Stimulated activated CD8-positive, alpha-beta memory T cell treated with anti-CD3 and anti-CD28 coated beads, Interleukin-12 subunit alpha, Interleukin-12 subunit beta, amount 100 ng/mL, for 4 hours (primary cell): ENCODE measurements at regions not wholly inside any gene's neighbourhood (a gene's known extent, or its start where the extent isn't known, plus 50 kb on each side); places are given as distances from the start of the nearest gene placed in this dataset.

Source experiments
- DNase-seq: peaks from one replicate; pipeline ENCODE4 v3.0.0-alpha.2; 2020; ENCODE audit warnings: low read depth

DNA sequence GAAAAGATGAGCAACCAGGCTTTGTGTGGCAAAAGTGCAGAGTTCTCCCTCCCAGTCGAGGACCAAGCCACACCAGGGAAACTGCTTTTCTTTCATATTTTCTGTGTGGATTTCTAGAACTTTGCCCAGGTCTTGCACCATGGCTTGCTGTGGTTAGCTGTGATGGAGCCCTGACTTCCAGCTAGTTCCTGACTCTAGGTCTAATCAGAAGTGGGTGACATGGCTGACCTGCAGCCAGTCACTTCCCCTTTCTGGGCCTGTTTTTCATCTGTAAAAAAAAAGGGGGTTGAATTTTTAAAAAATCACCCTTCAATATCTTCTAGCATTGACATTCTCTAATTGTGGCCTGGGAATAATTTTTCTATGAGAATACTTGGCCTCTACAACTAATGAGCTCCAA is 491.2 kb upstream of the USP24 start:
- no peak for DNase-seq

DNA sequence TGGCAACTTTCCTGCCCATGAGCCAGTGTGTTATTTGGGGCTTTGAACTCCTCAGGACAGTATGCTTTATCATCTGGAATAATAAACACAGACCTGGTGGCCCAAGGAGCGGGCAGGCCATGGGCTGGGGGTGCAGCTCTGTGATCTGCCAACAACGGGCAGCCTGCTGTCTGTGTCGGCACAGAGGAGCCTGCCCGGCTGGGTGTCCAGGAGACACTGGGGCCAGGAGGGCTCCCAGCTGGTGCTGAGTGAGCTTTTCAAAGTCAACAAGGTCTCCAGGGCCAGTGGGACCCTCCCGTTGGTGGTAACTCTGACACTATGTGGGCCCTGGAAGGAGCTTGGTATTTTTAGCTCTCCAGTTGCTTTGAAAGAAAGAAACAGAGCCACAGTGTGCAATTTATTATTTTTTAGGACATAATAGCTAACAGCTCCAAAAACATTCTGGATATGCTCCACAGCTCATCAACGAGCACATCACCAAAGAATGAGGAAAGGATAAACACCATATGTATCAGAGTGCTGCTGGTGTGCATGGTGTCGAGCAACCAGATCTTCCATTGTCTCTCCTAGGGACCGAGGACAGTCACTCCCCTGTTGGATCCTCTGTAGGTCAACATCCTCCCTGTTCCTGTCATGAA is 488.7 kb upstream of the USP24 start:
- no peak for DNase-seq

DNA sequence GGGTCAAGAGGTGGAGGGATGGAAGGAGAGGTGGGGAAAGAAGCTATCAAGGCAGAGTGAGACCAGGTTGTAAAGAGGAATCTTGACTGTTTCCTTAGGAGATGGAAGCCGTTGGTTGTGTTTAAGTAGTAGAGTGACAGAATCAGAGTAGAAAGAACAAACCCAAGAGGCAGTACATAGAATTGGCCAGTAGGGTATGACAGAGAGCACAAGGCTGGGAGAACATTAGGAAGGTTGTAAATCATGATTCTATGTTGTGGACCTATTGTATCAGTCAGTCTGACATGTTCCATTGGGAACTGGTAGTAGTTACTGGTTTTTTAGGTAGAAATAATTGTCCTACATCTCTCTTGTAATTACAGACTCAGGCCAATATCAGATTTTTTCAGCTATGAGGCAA is 486.9 kb upstream of the USP24 start:
- DNase-seq: no peak

DNA sequence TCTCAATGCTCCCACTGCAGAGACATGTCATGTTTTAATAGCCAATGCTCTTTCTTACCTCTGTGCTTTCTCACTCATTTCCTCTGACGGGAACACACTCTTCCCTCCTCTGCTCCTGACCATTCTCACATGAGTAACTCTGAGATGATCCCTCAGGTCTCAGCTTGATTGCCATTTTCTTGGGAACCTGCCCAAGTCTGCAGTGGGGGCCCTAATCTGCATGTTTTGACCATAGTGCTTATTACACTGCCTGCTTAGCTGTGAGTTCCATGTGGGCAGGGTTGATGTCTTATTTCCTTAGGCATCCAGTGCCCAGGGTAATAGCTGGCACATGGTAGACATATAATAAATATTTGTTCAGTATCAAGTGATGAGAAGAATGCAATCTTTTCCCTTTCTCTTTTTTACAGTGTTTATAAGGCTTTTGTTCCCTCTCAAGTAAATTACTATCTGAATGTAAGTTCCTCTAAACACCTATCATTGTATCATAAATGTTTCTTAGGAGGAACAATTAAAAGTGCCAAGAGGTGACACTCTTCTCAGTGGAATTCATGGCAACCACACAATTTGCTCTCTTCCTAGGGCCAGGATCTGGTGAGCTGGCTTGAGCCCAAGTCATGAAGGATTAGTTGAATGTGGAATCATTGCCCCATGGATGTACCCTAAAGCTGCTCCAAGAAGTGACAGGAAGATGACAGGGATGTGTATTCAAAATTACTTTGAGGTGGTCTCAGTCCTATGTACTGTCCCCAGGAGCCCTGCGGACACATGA is 485.4 kb upstream of the USP24 start:
- DNase-seq: no peak

DNA sequence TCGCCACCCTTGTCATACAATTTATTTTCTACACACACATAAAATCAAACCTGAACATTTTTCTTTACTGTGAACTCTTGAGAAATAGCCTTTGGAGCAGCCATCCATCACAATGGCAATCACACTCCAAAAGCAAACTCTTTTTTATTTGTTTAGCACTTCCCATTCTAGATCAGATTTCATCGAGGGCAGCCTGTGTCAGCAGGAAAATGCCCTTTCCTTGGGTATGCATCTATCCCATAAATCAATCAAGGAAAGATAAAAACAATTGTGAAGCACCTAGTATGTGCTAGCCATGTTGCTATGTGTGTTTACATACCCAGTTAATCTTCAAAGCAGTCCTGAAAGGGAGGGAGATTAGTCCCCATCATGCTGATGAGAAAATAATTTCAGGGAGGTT is 484.1 kb upstream of the USP24 start:
- no peak for DNase-seq

DNA sequence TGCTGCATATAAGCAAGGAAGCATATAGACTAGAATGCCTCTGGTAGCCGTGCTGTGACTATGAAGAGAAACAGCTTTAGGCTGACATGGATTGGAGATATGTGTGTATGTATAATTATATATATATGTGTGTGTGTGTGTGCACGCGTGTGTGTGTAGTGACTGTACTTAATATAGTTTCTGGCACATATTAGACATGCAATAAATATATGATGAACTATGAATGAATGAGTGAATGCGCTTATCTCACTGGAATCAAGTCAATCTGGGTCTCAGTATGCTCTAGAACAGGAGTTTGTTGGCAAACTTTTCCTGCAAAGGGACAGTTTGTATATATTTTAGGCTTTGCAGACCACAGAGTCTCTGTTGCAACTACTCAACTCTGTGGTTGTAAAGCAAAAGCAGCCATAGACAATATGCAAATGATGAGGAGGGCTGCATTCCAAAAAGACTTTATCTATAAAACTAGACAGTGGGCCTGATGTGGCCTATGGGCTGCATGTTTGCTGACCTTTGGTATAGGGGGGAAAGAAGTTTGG is 482.9 kb upstream of the USP24 start:
- no peak for DNase-seq

DNA sequence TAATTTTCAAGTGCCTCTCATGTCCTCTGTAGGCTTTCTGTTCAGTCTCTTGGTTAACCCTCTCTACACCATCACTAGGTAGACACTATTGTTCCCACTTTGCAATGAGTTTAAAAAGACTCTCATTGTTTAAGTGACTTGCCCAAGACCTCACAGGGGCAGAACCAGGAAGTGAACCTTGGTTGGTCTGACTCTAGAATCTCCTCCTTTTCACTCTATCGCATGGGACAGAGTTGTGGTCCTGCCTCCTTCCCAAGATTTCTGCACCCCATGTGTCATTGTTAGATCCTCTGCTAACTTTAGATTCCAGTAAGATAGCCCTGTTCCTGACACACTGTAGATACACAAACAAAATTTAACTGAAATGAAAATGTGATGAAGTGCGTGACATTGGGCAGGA is 481.7 kb upstream of the USP24 start:
- no peak for DNase-seq

DNA sequence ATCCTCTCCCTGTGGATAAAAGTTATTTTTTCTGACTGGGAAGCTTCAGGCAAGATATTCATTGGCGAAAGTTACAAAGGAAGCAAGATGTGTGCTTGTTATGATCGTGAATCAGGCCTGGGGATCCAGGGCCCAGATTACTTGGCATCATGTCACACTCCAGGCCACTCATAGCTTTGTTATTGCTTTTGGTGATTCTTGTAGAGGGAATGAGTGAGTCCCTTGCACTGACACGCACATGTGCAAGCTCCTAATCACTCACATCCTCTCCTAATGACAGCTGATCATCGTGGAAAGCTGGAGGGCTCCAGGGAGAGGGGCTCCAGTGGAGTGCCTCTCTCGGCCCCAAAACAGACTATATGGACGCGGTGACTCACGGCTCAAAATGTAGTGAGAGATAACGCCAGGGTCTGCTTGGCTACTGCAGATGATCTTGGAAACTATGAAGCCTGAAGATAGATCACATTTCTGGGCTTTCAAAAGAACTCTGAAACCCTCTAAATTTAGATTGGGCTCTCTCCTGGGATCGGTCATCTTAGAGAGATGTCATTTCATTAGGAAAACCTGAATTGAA is 481.1 kb upstream of the USP24 start:
- DNase-seq: no peak

DNA sequence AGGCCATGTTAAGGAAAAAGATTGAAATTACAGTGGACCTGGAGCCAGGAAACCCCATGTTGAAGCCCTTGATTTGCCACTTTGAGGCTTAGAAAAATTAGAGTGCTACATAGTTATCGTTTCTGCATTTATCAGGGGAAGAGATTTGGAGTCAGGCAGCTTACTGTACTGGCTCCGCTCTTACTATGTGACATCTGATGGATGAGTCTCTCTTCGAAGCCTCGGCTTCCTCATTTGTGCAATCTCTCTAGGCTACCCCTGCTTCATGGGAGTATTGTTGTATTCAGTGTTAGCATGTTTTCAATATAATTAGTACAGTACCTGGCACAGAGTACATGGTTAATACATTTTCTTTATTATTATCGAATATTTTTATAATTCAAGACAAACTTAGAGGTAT is 480.4 kb upstream of the USP24 start:
- no peak for DNase-seq

DNA sequence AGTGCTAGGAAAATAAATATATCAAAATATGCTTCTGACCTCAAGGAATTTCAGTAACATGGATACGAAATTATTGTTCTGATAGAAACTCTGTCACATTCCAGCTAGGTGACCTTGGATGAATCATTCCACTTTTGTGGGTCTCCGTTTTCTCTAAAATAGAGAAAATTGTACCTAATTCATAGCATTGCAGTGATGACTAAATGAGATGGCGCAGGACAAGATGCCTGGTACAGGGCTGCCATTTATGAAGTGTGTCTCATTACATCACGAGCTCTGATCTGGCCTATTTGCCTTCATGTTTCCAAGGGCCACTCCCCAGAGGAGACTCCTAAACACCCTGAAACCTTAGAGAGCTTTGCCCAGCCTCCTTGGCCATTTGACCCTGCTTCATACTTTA is 480.0 kb upstream of the USP24 start:
- no peak for DNase-seq

DNA sequence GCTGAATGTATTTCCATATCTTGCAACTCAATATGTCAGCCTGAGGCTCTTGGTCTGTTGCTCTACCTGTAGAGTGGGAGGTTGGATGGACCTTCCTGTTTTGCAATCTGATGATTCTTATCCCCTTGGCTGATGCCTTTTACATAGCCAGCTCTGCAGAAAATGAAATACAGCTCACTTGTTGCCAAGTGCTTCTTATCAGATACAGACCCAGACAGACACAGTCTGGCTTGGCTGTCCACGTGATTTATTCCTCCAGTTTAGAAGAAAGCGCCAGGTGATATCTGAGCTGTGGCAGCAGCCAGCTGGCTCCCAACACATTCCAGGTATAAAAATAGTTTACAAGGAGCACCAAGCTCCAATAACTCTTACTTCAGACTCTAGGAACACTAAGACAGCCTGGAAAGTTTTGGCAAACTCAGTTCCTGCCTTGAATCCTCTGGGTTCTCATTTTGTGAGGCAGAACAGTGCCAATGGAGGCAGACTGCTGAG is 479.2 kb upstream of the USP24 start:
- no peak for DNase-seq

DNA sequence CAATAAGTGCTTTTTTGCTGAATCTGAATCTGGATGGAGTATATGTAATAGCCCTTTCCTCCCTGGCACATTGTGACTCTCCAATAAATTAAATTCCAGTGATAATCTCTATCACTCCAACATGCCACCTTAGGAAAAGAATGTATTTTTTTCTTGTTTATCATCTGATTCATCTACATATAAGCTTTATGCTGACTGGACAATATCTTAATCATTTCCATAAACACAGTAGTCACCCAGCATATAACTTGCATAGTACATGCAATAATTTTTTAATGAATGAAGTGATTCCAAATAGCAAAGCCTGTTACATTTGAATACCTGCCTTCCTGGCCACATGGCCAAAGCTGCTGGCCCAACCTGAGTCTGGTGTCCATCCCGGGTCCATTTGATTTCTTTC is 477.6 kb upstream of the USP24 start:
- DNase-seq: no peak

DNA sequence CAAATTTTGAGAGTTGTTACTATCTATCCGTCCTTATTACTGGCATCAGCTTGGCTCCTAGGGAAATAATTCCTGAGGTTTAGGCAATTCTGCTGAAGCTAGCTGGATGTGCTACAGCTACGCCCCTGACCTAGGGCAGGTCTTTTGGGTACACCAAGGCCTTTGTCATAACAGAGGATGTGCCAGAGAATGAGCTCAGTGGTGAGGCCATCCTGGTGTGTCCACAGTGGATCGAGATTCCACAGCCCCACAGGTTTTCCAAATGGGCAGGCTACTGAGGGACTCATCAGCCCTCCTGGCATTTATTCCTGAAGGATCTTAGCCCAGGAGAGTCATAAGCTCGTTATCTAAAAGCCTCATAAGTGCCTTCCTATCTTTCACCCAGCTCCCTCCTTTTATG is 475.2 kb upstream of the USP24 start:
- DNase-seq: no peak

DNA sequence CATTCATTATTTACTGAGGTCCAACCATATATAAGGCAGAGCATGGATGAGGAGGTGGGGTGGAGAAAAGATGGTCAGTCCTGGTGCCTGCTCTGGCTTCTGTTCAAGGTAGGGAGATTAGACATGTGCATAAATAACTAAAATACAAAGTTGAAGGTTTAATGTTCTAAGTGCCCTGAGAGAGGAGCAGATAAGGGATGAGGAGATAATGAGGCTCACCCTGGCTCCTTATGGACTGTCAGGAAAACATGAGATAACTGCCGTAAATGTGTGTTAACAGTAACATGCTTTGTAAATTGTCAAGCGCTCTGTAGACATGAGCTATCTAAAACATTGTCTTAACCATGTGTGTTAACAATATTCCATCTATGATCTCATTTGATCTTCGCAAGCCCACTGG is 474.6 kb upstream of the USP24 start:
- no peak for DNase-seq

DNA sequence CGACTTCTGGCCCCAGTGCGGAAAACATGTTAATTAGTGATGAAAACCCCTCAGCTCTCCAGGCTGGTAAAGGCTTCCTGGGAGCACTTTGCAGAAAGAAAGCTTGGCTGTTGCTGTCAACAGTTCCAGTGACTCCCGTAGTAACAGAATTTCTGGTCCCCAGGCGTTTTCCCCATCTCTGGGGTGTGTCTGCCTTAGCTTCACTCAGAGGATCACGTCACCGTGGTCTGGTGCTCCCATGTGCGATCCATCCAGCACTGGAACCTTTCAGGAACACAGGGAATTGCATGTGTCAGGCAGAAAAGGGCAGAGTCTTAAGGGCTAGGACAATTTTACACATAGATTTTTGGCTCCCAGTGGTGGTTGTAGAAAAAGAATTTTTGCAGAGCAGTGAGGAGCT is 470.4 kb upstream of the USP24 start:
- DNase-seq: no peak

DNA sequence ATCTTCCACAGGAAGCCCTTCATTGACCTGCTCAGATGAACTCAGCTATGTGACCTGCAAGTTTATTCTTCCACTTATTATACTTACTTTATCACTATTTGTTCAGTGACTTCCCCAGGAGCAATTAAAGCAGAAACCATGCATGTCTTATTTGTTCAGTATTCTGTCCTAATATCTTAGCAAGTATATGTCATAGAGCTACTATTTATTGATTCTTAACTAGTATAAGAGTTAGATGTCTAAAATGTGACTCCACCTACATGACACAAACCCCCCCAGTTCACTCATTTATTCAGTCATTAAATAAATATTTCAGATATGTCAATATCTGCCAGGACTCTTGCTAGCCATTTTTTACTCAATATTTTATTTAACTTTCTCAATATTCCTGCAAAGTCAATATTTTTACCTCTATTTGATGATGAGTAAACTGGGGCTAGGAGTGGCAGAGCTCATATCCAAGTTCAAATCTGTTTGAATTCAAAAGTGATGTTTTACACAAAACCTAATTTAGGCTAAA is 469.0 kb upstream of the USP24 start:
- no peak for DNase-seq

DNA sequence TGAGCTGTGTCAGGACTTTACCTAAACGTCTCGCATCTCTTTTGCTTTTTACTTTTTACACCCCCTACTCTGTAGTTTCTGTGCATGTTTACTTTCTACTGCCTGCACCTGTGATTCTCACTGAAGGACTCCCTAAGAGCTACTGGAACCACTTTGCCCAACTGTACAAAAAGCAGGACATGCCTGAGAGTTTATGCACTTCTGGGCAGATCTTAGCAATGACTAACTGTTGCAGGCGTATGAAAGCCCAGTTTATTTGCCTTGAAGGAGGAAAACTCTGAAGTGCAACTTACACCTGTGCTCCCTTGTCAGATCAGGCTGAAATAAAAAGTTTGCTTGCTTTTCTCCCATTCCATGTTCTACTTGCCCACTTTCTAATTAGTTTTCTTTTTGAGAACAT is 467.0 kb upstream of the USP24 start:
- no peak for DNase-seq

DNA sequence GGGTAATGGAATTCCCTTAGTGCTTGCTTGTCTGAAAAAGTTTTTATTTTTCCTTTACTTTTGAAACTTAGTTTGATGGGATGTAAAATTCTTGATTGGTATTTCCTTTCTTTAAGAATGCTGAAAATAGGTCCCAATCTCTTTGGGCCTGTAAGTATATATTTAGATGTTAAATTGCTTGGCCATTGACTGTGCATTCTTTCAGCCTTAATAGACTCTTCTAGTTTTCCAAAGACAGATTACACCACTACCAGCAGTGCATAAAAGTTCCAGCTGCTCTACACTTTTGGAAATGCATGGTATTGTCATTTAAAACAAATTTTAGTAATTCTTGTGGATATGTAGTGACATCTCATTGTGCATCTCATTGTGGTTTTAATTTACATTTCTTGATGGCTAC is 464.8 kb upstream of the USP24 start:
- DNase-seq: no peak

DNA sequence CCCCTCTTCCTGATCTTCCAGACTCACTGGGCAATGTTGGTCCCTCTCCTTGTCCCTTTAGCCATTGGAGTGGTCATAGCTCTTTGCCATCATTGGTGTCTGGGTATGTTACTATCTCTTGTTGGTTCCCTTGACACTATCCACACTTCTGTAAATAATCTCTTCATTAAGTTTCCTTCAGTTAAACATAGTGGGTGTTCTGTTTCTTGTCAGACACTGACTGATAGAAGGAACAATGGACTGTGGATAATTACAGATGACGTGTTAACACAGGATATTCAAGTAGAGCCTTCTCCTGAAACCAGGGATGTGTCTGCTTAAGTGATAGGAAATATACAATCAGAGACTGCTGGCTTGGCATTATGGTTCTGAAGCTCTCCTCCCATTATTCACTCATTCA is 458.3 kb upstream of the USP24 start:
- DNase-seq: no peak

DNA sequence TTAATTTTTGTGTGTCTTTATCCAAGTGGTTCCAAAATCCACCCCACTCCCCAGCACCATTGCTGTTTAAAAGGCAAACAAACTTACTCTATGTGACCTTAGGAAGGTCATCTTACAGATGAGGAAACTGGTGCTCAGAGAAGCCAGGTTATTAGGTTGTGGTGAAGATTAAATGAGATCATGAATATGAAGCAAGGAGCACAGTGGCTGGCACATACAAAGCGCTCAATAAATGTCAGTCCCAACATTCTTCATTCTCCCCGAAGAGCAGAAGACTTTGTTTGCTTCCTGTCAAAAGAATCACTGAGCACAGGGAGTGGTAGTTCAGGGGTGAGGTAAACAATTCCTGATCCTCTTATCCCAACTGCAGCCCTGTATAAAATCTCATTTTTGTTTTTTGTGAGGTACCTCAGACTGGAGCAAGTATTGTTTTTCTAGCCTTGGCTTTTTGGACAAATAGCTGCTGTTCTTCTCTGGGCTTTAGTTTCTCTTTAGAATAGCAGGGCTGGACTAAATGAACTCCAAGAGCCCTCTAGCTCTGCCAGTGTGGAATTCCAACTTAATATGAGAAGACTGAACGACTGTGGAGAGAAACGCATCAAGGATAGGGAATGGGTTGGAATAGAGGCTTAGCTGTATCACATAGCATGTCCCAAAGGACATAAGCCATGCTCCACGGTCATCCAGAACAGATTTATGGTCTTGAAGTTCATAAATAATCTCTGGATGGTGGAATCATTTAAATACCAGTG is 455.3 kb upstream of the USP24 start:
- DNase-seq: no peak

DNA sequence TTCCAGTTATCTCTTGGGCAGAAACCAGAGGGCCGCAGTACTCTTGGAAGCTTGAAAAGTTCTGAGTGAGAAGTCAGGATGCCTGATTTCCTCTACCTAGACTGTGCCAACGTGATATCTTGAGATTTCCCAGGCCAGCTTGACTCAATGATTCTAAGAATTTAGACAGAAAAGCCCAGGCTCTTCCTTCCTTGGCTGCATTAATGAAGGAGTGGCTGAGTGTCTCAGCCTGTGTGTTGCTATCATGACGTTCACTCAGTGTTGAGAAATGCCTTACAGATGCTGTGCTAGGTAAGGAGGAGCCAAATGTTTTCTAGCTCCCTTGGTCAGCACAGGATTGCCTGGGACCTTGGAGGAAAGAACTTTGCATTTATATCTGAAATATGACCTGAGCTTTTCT is 454.1 kb upstream of the USP24 start:
- DNase-seq: no peak

DNA sequence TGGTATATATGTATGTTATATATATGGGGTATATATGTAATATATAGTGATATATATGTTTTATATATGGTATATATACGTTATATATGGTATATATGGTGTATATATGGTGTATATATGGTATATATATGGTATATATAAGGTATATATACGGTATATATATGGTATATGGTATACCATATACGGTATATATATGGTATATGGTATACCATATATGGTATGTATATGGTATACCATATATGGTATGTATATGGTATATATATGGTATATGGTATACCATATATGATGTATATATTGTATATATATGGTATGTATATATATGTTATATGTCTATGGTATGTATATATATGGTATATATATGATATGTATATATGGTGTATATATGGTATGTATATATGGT is 447.7 kb upstream of the USP24 start:
- DNase-seq: no peak
